ENCODE measurements at regions not wholly inside any gene's neighbourhood (a gene's known extent, or its start where the extent isn't known, plus 50 kb on each side); places are given as distances from the start of the nearest gene placed in this dataset.

DNA sequence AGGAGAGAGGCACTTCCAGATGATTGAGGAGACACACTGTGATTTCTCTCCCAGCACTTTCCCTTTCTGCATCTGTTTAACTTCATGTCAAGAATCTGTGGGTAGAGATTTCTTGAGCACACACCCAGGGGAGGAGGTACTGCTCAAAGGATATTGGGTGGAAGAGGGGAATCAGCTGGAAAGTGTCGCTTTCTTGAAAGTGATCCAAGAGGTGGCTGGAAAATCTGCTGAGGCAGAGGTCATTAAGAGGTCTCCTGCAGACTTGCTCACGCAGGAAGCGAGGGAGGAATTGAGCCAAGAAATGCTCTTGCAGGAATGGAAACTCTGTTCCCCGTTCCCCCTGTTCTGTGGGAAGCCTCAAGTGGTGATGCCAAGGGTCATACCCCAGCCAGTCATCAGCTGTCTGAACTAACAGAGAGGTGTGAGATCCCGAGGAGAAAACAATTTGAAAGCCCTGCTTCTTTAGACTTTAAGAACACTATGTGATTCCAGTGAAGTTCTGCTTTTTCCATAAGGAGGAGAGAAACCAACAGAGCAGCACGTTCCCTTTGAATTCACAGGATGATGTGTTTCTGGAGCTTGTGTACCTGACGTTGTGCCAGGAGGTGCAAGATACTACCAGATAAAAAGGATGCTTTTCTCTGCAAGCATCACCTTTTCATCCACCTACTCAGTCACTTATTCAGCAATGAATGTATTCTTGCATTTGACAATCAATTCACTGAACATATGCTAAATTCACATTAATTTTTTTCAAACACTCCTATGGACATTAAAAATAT is 163.4 kb upstream of the GPR12 start:
- H2BK120ac ChIP-seq (ENCODE audit: low read depth, low read length, poor library complexity, severe bottlenecking), result no peak overlapping the region
- no peak overlapping the region for H2AFZ ChIP-seq (ENCODE audit: low read length)
- H3K79me2 ChIP-seq (ENCODE audit: insufficient read depth, low read length), result no peaks in the 10 kb centered on the region
- H3K18ac ChIP-seq (ENCODE audit: insufficient read length, low read depth, low read length), result no peak overlapping the region
- no peak overlapping the region for H3K9ac ChIP-seq (ENCODE audit: extremely low read depth, insufficient read length, low read length)
- Mint-ChIP-seq H3K4me3 (no peak overlapping the region), H3K27ac (no peak overlapping the region), H3K4me1 (no peaks in the 10 kb centered on the region), H3K9me3 (no peaks in the 10 kb centered on the region), H3K27me3 (ENCODE audit: low read depth) (peaks cover 4% of the 10 kb centered on the region), H3K36me3 (ENCODE audit: insufficient read depth in 1 of 3, low read depth in 3 of 3) (no peaks in the 10 kb centered on the region)
- no peak for DNase-seq
- H4K20me1 ChIP-seq (ENCODE audit: control insufficient read depth, insufficient read depth, insufficient read length), result no peaks in the 10 kb centered on the region
- no peak overlapping the region for H4K91ac ChIP-seq (ENCODE audit: insufficient read length, low read depth, low read length)
- no peak overlapping the region for H2BK15ac ChIP-seq (ENCODE audit: low read depth, low read length)
- H3K4ac ChIP-seq (ENCODE audit: low read depth, low read length), result no peak overlapping the region
- H3K56ac ChIP-seq (ENCODE audit: insufficient read length, low read depth, low read length), result no peak overlapping the region
- H2AK5ac ChIP-seq (ENCODE audit: insufficient read length, low read length), result no peak overlapping the region
- no peak overlapping the region for H4K8ac ChIP-seq (replicated peaks; ENCODE audit: insufficient read length, low read depth, low read length)
- H3K23me2 ChIP-seq (ENCODE audit: insufficient read length, low read depth, low read length, poor library complexity, severe bottlenecking), result no peaks in the 10 kb centered on the region
- no peak overlapping the region for H3K27ac ChIP-seq (ENCODE audit: insufficient read length, low read depth, low read length)
- no peaks in the 10 kb centered on the region for H3K9me3 ChIP-seq (ENCODE audit: control insufficient read depth, low read depth, low read length)
- no peaks in the 10 kb centered on the region for H3K4me1 ChIP-seq (ENCODE audit: insufficient read depth, low read length)
- H3K27me3 ChIP-seq (ENCODE audit: insufficient read depth, low read length), result no peaks in the 10 kb centered on the region
- no CpG with 5 or more reads among the region's 7 CpGs for WGBS (ENCODE audit: extremely low coverage, insufficient read length, low lambda C conversion rate)
- no peak for TF ChIP-seq CTCF (conservative IDR thresholded peaks at IDR 0.05)
- H3K14ac ChIP-seq (ENCODE audit: insufficient read depth, low read length), result no peak overlapping the region
- no peak overlapping the region for H3K23ac ChIP-seq (ENCODE audit: insufficient read length, low read depth, low read length)
- H2BK5ac ChIP-seq (ENCODE audit: insufficient read length, low read length), result no peak overlapping the region
- no peak overlapping the region for H2BK12ac ChIP-seq (ENCODE audit: insufficient read length, low read depth, low read length)
- no peak overlapping the region for H3T11ph ChIP-seq (ENCODE audit: low read length)
- H4K5ac ChIP-seq (ENCODE audit: insufficient read length, low read depth, low read length), result no peak overlapping the region
- H3K79me1 ChIP-seq (ENCODE audit: insufficient read depth, low read depth, low read length, poor library complexity, severe bottlenecking), result no peaks in the 10 kb centered on the region
- no peak overlapping the region for H3K4me2 ChIP-seq (ENCODE audit: insufficient read depth, insufficient read length, low read length)
- no peak overlapping the region for H2BK20ac ChIP-seq (ENCODE audit: low read depth, low read length, poor library complexity, severe bottlenecking)
